Mucosa of descending colon (tissue), 3 donors: ENCODE measurements at regions not wholly inside any gene's neighbourhood (a gene's known extent, or its start where the extent isn't known, plus 50 kb on each side); places are given as distances from the start of the nearest gene placed in this dataset.

Source experiments
- ATAC-seq: fragments of 200-7000 bp; cut with Tn5 transposase; one replicate; pipeline ENCODE4 v1.9.1; 2020; ENCODE audit warnings: mild to moderate bottlenecking, moderate library complexity
- DNase-seq, 3 donors: peaks; one replicate each; pipeline ENCODE4 v3.0.0-alpha.2; 2020
- H3K36me3 ChIP-seq: fragments of 200-600 bp; one replicate; pipeline ENCODE4 v1.8.0; 2021; ENCODE audit warnings: low read depth, mild to moderate bottlenecking
- H3K4me1 ChIP-seq: fragments of 200-600 bp; one replicate; pipeline ENCODE4 v1.8.0; 2021; ENCODE audit warnings: low read depth, mild to moderate bottlenecking
- H3K4me3 ChIP-seq: fragments of 200-600 bp; one replicate; pipeline ENCODE4 v1.8.0; 2021; ENCODE audit warnings: mild to moderate bottlenecking
- H3K9me3 ChIP-seq: fragments of 200-600 bp; one replicate; pipeline ENCODE4 v1.8.0; 2021; ENCODE audit warnings: mild to moderate bottlenecking
- intact Hi-C, 2 donors: fragments of 100-400 bp; cut with DNase I in 1 of 2; cut with micrococcal nuclease in 1 of 2; formaldehyde crosslinking; loops; one replicate each; pipeline versions ENCODE4 v1.11.0 to v1.11.1; 2022; cut with DNase I, micrococcal nuclease
- TF ChIP-seq, protein P1 (sequence below): fragments of 200-600 bp; IDR thresholded peaks from one replicate; pipeline ENCODE4 v1.8.0; 2022; ENCODE audit warnings: antibody characterized with exemption, mild to moderate bottlenecking
- donor health status: DM: no; HTN: no; CAD: no; lungs with moderate emphysema.
- donor health status: DM: no; HTN: no; CAD: no.
- donor health status: DM: no; HTN: yes; CAD: no.

DNA sequence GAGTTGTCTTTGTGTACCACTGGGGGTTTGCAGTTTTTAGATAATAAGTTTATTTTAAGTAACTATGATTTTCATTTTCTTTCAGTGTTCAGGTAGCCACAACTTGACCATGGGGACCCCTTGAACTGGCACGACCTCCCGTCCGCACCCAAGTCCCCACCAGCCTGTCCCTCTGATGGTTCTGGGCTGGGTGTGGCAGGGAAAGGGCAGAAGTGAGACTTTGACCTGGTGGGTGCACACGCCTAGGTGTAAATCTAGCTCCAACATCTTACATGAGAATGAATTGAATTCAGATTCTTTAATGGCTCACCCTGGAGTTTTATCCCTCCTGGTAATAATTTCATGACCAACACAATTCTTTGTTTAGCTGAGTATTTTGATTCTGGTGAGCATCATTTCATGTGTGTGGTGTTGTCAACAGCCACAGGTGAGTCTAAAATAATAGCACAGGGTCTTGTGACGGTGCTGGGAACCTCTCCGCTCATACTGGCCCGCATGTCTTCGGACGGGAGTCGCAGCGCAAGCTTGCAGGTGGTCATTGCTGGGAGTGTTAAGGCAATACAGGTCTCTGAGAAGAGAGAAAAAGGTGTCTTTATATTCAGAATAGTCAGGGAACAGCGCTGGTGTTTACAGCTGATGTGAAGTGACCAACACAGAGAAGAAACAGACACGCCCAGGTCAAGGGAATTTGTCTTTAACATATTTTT, 50.8 kb upstream of the POFUT2 start:
- Histone ChIP-seq H3K36me3 (no peaks in the 10 kb centered on the region), H3K9me3 (no peaks in the 10 kb centered on the region), H3K4me3 (no peak overlapping the region), H3K4me1 (no peaks in the 10 kb centered on the region)
- TF ChIP-seq, protein P1, sequence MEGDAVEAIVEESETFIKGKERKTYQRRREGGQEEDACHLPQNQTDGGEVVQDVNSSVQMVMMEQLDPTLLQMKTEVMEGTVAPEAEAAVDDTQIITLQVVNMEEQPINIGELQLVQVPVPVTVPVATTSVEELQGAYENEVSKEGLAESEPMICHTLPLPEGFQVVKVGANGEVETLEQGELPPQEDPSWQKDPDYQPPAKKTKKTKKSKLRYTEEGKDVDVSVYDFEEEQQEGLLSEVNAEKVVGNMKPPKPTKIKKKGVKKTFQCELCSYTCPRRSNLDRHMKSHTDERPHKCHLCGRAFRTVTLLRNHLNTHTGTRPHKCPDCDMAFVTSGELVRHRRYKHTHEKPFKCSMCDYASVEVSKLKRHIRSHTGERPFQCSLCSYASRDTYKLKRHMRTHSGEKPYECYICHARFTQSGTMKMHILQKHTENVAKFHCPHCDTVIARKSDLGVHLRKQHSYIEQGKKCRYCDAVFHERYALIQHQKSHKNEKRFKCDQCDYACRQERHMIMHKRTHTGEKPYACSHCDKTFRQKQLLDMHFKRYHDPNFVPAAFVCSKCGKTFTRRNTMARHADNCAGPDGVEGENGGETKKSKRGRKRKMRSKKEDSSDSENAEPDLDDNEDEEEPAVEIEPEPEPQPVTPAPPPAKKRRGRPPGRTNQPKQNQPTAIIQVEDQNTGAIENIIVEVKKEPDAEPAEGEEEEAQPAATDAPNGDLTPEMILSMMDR: no peak
- intact Hi-C loops: no loop called here
- DNase-seq: peak in 2 of 3 donors; percentile 10 to 15
- ATAC-seq: no peak

DNA sequence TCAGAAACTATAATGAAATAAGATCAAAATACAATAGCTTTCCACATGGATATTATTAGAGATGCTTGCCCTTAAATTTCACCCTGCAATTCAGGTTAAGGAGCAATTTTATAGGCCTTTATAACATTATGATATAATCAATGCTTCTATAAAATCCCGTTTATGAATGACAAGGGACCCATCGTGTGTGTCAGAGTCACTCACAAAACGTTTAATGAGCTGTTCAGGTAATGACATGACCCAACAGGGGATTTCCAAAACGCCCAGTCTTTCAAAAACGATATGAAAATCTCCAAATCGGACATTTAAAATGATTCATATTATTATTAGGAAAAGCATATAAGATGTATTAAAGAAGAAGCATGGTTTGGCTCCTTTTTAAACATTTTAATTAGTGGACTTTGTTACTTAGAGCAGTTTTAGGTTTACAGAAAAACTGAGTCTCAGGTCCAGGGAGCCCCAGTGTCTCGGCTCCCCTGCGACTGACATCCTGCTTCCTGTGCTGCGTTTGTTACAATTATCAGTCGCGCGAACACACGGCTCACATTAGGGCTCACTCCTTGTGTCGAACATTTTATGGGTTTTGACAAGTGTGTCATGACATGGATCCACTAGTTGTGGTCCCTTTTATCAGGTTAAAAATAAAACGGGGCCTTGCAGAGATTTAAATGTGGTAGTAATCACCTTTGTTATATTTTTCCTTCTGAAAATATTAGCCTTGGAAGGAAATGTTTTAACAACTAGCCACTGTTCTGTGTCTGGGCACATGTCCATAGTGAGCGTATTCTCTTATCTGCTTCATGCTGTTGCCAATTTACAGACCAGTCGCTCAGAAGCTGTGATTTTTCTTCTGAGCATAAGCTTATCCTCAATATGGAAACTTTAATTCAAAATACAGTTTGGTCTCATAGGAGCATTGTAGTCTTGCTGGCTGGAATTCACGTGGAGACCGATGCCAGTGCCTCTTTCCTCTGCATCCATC, 52.0 kb upstream of the POFUT2 start:
- Histone ChIP-seq H3K36me3 (no peaks in the 10 kb centered on the region), H3K9me3 (no peaks in the 10 kb centered on the region), H3K4me3 (no peak overlapping the region), H3K4me1 (no peaks in the 10 kb centered on the region)
- peak in 1 of 3 donors; percentile 8 for DNase-seq
- TF ChIP-seq, protein P1: no peak
- intact Hi-C loops: no loop called here
- no peak for ATAC-seq

DNA sequence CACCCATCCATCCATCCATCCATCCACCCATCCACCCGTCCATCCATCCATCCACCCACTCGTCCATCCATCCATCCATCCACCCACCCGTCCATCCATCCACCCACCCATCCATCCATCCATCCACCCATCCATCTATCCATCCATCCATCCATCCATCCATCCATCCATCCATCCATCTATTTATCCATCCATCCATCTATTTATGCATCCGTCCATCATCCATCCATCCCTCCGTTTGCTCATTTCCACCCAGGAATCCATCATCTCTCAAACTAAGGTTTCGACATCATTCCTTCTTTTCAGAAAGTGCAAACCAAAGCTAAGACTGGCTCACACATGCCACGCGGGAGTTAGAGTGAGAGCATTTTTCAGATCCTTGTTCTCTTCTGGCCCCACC, 52.8 kb upstream of the POFUT2 start:
- Histone ChIP-seq H3K36me3 (no peaks in the 10 kb centered on the region), H3K9me3 (no peaks in the 10 kb centered on the region), H3K4me1 (no peaks in the 10 kb centered on the region), H3K4me3 (no peak overlapping the region)
- ATAC-seq (no peak), DNase-seq (peak in 1 of 3 donors; percentile 1)
- intact Hi-C loops: no loop called here
- TF ChIP-seq, protein P1: no peak

GRCh38 chr21:45341261-45341660, 53.6 kb upstream of the POFUT2 start:
- intact Hi-C loops: no loop called here
- no peaks in the 10 kb centered on the region for H3K36me3 ChIP-seq
- no peak for ATAC-seq
- H3K4me3 ChIP-seq: no peak overlapping the region
- DNase-seq: no peak
- TF ChIP-seq, protein P1: no peak
- H3K9me3 ChIP-seq: no peaks in the 10 kb centered on the region
- H3K4me1 ChIP-seq: no peaks in the 10 kb centered on the region

- Histone ChIP-seq H3K36me3 (no peaks in the 10 kb centered on the region), H3K4me1 (no peaks in the 10 kb centered on the region), H3K9me3 (no peaks in the 10 kb centered on the region), H3K4me3 (no peak overlapping the region)
- TF ChIP-seq, protein P1: no peak
- ATAC-seq (no peak), DNase-seq (no peak)
- intact Hi-C loops: no loop called here
These were observed 54.1 kb upstream of the POFUT2 start for GRCh38 chr21:45341779-45342178.
